HCT116 (cell line): ENCODE measurements at regions not wholly inside any gene's neighbourhood (a gene's known extent, or its start where the extent isn't known, plus 50 kb on each side); places are given as distances from the start of the nearest gene placed in this dataset.

Experiments used
- ATAC-seq: fragments of 200-7000 bp; cut with Tn5 transposase; 2 replicates; pipeline ENCODE4 v1.9.1; 2020; ENCODE audit warnings: mild to moderate bottlenecking, moderate library complexity
- BruUV-seq: library from RNA; stranded (reverse); fragments of 400-500 nt; replicated peaks from 2 replicates; lab custom pipeline; 2021; lab: Mats Ljungman, UMichigan
- CTCF ChIA-PET: fragments of 300-600 bp; sonication (Branson Sonifier 250); formaldehyde crosslinking; loops from one replicate; lab custom pipeline; 2021; ENCODE audit warnings: antibody characterized with exemption; lab: Charles Lee
- POLR2A ChIA-PET: fragments of 300-600, 350-600 bp; sonication (Branson Sonifier 250); formaldehyde crosslinking; loops from one replicate; lab custom pipeline; 2021; ENCODE audit warnings: antibody characterized with exemption; lab: Charles Lee
- RAD21 ChIA-PET, 2 experiments: fragments of 300-600 bp; sonication (Branson Sonifier 250); formaldehyde crosslinking; loops; one replicate each; lab custom pipeline; 2023; ENCODE audit warnings: low total read pairs in 2 of 2; ENCODE audit not compliant: uncharacterized antibody in 2 of 2, unreplicated experiment in 2 of 2, low non-redundant PET in 1 of 2; lab: Charles Lee
- DNase-seq: peaks from one replicate; pipeline ENCODE4 v3.0.0-alpha.2; 2010; ENCODE audit warnings: low read depth, low spot score
- H2AFZ ChIP-seq: fragments of 200-600 bp; shearing (Covaris generic), sonication (generic); 2 replicates; pipeline ENCODE4 v1.6.1; 2017; ENCODE audit warnings: low read depth, mixed run types, mixed read lengths, antibody characterized with exemption, low read length; ENCODE audit not compliant: poor library complexity, severe bottlenecking
- H3K27ac ChIP-seq: 2 replicates; pipeline ENCODE4 v1.5.1; 2012; ENCODE audit warnings: low read depth, low read length
- H3K27me3 ChIP-seq: fragments of 200-600 bp; sonication (generic); 2 replicates; pipeline ENCODE4 v1.6.1; 2016; ENCODE audit warnings: mixed run types, low read length, mixed read lengths; ENCODE audit not compliant: insufficient read depth
- H3K36me3 ChIP-seq, 2 experiments: fragments of 200-500 bp in 1 of 2; fragments of 200-600 bp in 1 of 2; sonication (Bioruptor generic) in 1 of 2; sonication (generic) in 1 of 2; 2 replicates each; pipeline versions ENCODE4 v1.5.1 to v1.6.1; 2014 to 2016; ENCODE audit warnings: low read length in 2 of 2, inconsistent platforms in 1 of 2, mixed read lengths in 1 of 2, mixed run types in 1 of 2; ENCODE audit not compliant: insufficient read depth in 2 of 2, control insufficient read depth in 1 of 2
- H3K4me1 ChIP-seq, 2 experiments: fragments of 200-600 bp in 1 of 2; sonication (generic) in 1 of 2; 2 replicates each; pipeline versions ENCODE4 v1.5.1 to v1.6.1; 2012 to 2017; ENCODE audit warnings: low read length in 2 of 2, inconsistent platforms in 1 of 2, mild to moderate bottlenecking in 1 of 2, mixed read lengths in 1 of 2, mixed run types in 1 of 2, moderate library complexity in 1 of 2; ENCODE audit not compliant: insufficient read depth in 2 of 2, control insufficient read depth in 1 of 2
- H3K4me2 ChIP-seq: fragments of 200-600 bp; sonication (generic); 2 replicates; pipeline ENCODE4 v1.6.1; 2017; ENCODE audit warnings: mixed run types, low read length, mixed read lengths
- H3K4me3 ChIP-seq, 2 experiments: fragments of 200-600 bp in 1 of 2; sonication (generic) in 1 of 2; replicated peaks in 1 of 2; 2 replicates each; pipeline ENCODE4 v1.5.1; 2011 to 2016; ENCODE audit warnings: low read length in 2 of 2, control low read depth in 1 of 2, low read depth in 1 of 2, mild to moderate bottlenecking in 1 of 2, mixed read lengths in 1 of 2, mixed run types in 1 of 2
- H3K79me2 ChIP-seq: fragments of 200-600 bp; sonication (generic); 2 replicates; pipeline ENCODE4 v1.6.1; 2017; ENCODE audit warnings: mild to moderate bottlenecking, mixed run types, low read length, moderate library complexity, mixed read lengths; ENCODE audit not compliant: insufficient read depth
- H3K9ac ChIP-seq: fragments of 200-600 bp; sonication (generic); 2 replicates; pipeline ENCODE4 v1.6.1; 2016; ENCODE audit warnings: low read length, mixed read lengths
- H3K9me2 ChIP-seq: fragments of 200-600 bp; sonication (generic), shearing (Covaris generic); 2 replicates; pipeline ENCODE4 v1.6.1; 2017; ENCODE audit warnings: mixed run types, mild to moderate bottlenecking, moderate library complexity; ENCODE audit not compliant: insufficient read depth
- H3K9me3 ChIP-seq, 2 experiments: fragments of 200-500 bp in 1 of 2; fragments of 200-600 bp in 1 of 2; sonication (Bioruptor generic) in 1 of 2; sonication (generic) in 1 of 2; 2 replicates each; pipeline ENCODE4 v1.6.1; 2014 to 2017; ENCODE audit warnings: low read length in 2 of 2, mixed read lengths in 2 of 2, inconsistent platforms in 1 of 2, low read depth in 1 of 2, mild to moderate bottlenecking in 1 of 2, mixed run types in 1 of 2, moderate library complexity in 1 of 2; ENCODE audit not compliant: control insufficient read depth in 1 of 2, insufficient read depth in 1 of 2
- H4K20me1 ChIP-seq: fragments of 200-600 bp; sonication (generic), shearing (Covaris generic); 2 replicates; pipeline ENCODE4 v1.6.1; 2017; ENCODE audit warnings: mixed run types, mild to moderate bottlenecking, moderate library complexity; ENCODE audit not compliant: insufficient read depth
- ATF3 ChIP-seq: IDR thresholded peaks from 2 replicates; pipeline ENCODE4 v1.6.1; 2012
- EZH2phosphoT487 ChIP-seq: fragments of 200-600 bp; IDR thresholded peaks from 2 replicates; pipeline ENCODE4 v1.6.1; 2018; ENCODE audit warnings: antibody characterized with exemption, borderline replicate concordance
- MAX ChIP-seq: IDR thresholded peaks from 2 replicates; pipeline ENCODE4 v1.6.1; 2012
- RAD21 ChIP-seq: IDR thresholded peaks from 2 replicates; pipeline ENCODE4 v1.6.1; 2012; ENCODE audit warnings: low read depth, mild to moderate bottlenecking
- REST ChIP-seq: IDR thresholded peaks from 2 replicates; pipeline ENCODE4 v1.6.1; 2012; ENCODE audit warnings: low read depth
- TCF7L2 ChIP-seq: IDR thresholded peaks from 2 replicates; pipeline ENCODE4 v1.7.0; 2011; ENCODE audit warnings: borderline replicate concordance, inconsistent platforms; ENCODE audit not compliant: insufficient read depth, insufficient read length; ENCODE audit errors: extremely low read depth
- ZFX ChIP-seq: fragments of 450-650 bp; IDR thresholded peaks from 2 replicates; pipeline ENCODE4 v1.6.1; 2017
- intact Hi-C: fragments of 100-400 bp; cut with micrococcal nuclease; formaldehyde crosslinking; loops from 2 replicates; pipeline ENCODE4 v1.10.0; 2022
- TF ChIP-seq, protein P1 (sequence below), 3 experiments: fragments of 200-600 bp in 1 of 3; sonication (generic) in 1 of 3; IDR thresholded peaks in 2 of 3; conservative IDR thresholded peaks in 1 of 3; 2 replicates each; pipeline ENCODE4 v1.5.1; 2012 to 2017; ENCODE audit warnings: low read depth in 2 of 3, low read length in 2 of 3, antibody characterized with exemption in 1 of 3, borderline replicate concordance in 1 of 3, control low read depth in 1 of 3, mild to moderate bottlenecking in 1 of 3, mixed read lengths in 1 of 3, mixed run types in 1 of 3, moderate library complexity in 1 of 3; ENCODE audit not compliant: insufficient read depth in 1 of 3

- Histone ChIP-seq H3K27me3 (no peaks in the 10 kb centered on the region), H4K20me1 (no peaks in the 10 kb centered on the region), H3K36me3 (no peaks in the 10 kb centered on the region), H3K27ac (no peak overlapping the region), H3K4me3 (no peak overlapping the region), H3K9me3 (no peaks in the 10 kb centered on the region), H2AFZ (no peak overlapping the region), H3K9me2 (no peaks in the 10 kb centered on the region), H3K79me2 (no peaks in the 10 kb centered on the region), H3K4me1 (no peaks in the 10 kb centered on the region), H3K9ac (no peak overlapping the region), H3K4me2 (no peak overlapping the region)
- RAD21 ChIA-PET = no interaction called here
- CTCF ChIA-PET = no interaction called here
- TF ChIP-seq RAD21 = peak; percentile 54
- no peak for TF ChIP-seq ATF3
- TF ChIP-seq ZFX = no peak
- TF ChIP-seq, protein P1, sequence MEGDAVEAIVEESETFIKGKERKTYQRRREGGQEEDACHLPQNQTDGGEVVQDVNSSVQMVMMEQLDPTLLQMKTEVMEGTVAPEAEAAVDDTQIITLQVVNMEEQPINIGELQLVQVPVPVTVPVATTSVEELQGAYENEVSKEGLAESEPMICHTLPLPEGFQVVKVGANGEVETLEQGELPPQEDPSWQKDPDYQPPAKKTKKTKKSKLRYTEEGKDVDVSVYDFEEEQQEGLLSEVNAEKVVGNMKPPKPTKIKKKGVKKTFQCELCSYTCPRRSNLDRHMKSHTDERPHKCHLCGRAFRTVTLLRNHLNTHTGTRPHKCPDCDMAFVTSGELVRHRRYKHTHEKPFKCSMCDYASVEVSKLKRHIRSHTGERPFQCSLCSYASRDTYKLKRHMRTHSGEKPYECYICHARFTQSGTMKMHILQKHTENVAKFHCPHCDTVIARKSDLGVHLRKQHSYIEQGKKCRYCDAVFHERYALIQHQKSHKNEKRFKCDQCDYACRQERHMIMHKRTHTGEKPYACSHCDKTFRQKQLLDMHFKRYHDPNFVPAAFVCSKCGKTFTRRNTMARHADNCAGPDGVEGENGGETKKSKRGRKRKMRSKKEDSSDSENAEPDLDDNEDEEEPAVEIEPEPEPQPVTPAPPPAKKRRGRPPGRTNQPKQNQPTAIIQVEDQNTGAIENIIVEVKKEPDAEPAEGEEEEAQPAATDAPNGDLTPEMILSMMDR (IDR thresholded peaks at IDR 0.05 in 2 of 3, conservative IDR thresholded peaks at IDR 0.05 in 1 of 3; ENCODE audit: borderline replicate concordance in 1 of 3, insufficient read depth in 1 of 3, low read depth in 2 of 3, low read length in 2 of 3) = peak; percentile 31 to 61 (median 37); a peak in 4 of 6 replicates
- intact Hi-C loops = loop anchor here (1.0 to 5.0 kb wide), 3 partner anchors 288 to 374 kb away; no protein-coding TSS in a partner anchor
- peak; percentile 13 for DNase-seq
- no TSS peak for BruUV-seq
- no peak; the same call in 1 of the 2 replicates for ATAC-seq
- POLR2A ChIA-PET = no interaction called here
These were observed 52.4 kb upstream of the GOLGA8J start for GRCh38 chr15:30030345-30030744.

DNA sequence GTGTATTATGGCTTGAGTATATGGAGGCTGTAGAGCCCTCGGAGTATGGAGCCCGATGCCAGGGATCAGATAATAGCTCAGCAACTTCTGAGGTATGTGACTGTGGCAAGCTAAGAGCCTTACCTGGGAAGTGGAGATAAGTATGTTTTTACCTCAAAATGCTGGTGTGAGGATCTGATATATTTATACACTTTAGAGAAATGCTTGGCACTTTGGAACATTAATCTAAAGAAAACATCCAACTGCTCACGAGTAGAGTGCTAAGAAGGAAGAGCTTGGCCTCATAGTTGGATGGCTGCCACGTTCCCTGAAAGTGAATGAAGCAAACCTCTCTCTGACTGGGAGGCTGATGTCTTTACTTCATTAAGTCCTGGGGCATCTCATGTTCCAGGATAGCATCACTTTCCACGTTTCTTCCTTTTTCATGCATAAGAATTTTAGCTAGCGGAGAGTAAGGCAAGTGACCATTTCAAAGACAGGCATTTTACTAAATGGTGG is 58.9 kb upstream of the GOLGA8J start:
- ATAC-seq (no peak), DNase-seq (no peak)
- Histone ChIP-seq H3K79me2 (no peaks in the 10 kb centered on the region), H3K9me3 (no peaks in the 10 kb centered on the region), H3K27ac (no peak overlapping the region), H2AFZ (no peak overlapping the region), H3K9ac (no peak overlapping the region), H3K36me3 (no peaks in the 10 kb centered on the region), H3K4me2 (no peak overlapping the region), H3K4me1 (no peaks in the 10 kb centered on the region), H3K4me3 (no peak overlapping the region), H3K27me3 (no peaks in the 10 kb centered on the region), H4K20me1 (no peaks in the 10 kb centered on the region), H3K9me2 (no peaks in the 10 kb centered on the region)
- RAD21 ChIA-PET = no interaction called here
- TF ChIP-seq EZH2phosphoT487 (no peak), ATF3 (no peak), REST (no peak), TCF7L2 (no peak), MAX (no peak)
- TF ChIP-seq, protein P1 (IDR thresholded peaks at IDR 0.05 in 2 of 3, conservative IDR thresholded peaks at IDR 0.05 in 1 of 3; ENCODE audit: borderline replicate concordance in 1 of 3, insufficient read depth in 1 of 3, low read depth in 2 of 3, low read length in 2 of 3) = no peak
- POLR2A ChIA-PET = no interaction called here
- CTCF ChIA-PET = interaction anchor here (1.0 kb wide), 1 partner anchor 921 kb away, joined by 4 read pairs; no protein-coding TSS in a partner anchor
- intact Hi-C loops = no loop called here
- BruUV-seq = no TSS peak
